EL (cell line): ENCODE measurements at regions not wholly inside any gene's neighbourhood (a gene's known extent, or its start where the extent isn't known, plus 50 kb on each side); places are given as distances from the start of the nearest gene placed in this dataset.
A peak's percentile ranks its signal among the peaks of the same experiment; 100 is the strongest.

Experiments used
- DNase-seq: peaks from one replicate; pipeline ENCODE4 v3.0.0-alpha.2; 2016

- DNase-seq: no peak
These were observed 259.1 kb downstream of the OPA1 start for GRCh38 chr3:193851941-193852674.

DNA sequence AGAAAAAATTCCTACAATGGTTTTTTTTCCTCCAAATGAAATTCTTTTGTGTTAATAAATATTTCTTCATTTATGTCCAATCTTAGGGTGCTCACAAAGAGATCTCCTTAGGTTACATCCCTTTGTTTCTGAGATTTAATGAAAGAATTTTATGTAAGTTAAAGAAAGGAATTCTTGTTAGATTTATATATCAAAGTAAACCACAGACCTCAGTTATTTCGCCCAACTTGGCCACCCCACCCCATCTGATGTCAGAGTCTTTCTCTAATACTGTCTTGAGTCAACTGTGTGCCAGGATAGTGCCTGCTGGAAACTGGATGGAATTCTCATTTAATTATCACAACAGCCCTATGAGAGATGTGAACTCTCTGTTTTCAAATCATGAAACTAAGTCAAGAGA lies 259.9 kb downstream of the OPA1 start:
- no peak for DNase-seq

DNA sequence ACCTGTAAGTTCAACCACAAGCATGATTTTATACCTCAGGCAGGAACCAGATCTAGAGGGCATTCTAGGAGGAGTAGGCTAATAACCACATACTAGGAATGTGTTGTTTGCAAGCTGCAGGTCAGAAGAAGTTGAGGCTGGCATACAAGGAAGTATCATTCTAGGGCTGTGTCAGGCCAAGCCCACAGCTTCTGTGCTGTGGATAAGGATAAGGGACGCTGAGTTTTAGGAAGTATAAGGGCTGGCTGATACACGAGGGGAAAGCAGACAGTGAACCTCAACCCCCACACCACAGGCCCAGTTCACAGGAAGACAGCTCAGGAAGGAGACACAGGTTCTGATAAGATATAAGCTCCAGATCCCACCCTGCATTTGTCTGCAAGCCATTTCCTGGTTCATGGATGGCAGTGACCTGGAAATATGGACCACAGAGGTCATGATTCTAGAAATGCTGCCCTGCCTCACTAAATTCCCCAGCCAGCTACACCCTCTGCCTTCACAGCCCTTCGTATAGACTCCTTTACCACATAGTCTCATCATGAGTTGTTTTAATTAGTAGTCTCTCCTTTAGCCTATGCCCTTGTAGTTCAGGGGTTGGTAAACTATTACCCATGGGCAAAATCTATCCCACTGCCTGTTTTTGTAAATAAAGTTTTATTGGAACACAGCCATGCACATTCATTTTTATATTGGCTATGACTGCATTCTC lies 260.7 kb downstream of the OPA1 start:
- DNase-seq: no peak

- peak; percentile 38 for DNase-seq
These were observed 265.0 kb downstream of the OPA1 start for GRCh38 chr3:193857996-193858395.

DNA sequence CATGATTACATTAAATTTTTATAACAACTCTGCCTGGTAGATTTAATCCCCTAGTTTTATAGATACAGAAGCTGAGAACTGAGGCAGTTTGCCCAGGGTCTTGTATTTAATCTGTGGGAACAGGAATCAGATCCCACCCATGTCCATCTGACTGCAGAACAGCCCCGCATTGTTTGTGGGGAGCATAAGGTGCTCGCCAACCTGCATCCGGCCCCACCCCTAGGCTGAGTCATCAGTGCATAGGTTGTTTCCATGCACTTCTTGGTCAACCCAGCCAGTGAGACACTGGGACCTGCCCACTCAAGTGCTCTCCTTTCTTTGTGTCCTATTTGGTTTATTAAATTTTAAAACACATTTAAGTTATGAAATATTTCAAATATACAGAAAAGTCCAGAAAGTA lies 266.2 kb downstream of the OPA1 start:
- DNase-seq: no peak

GRCh38 chr3:193861012-193861411 lies 268.0 kb downstream of the OPA1 start:
- no peak for DNase-seq

- DNase-seq: no peak
These were observed 269.8 kb downstream of the OPA1 start for GRCh38 chr3:193862843-193863242.

DNA sequence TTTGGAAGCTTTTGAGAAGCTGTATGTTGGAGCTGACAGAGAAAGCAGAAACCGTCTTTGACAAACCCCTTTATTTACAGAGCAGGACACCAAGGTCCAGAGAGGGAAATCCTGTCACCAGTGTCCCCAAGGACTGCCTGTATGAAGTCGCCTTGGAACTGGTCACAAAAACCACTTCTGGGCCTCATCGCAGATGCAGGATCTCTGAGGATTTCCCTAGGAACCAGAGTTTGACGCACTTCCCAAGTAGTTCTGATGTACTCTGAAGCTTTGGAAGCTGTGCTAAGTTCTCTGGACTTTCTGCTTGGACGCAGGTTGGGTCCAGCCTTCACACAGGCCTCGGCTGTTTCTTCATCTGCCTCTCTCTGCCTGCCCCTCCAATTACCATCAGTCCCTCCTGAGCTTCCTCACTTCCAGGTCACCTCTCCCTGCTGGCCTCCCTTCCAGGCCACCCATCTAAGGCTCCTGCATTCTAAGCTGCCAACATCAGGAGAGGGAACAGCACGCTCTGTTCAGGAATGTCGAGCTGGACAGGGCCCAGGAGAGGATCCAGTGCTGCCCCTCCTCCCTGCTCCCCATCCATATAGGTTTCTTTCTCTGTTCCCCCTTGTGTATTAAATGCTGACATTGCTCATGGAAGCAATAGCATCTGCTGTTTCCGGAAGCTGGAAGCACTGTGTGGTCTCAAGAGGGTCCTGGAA lies 270.8 kb downstream of the OPA1 start:
- DNase-seq: no peak

DNA sequence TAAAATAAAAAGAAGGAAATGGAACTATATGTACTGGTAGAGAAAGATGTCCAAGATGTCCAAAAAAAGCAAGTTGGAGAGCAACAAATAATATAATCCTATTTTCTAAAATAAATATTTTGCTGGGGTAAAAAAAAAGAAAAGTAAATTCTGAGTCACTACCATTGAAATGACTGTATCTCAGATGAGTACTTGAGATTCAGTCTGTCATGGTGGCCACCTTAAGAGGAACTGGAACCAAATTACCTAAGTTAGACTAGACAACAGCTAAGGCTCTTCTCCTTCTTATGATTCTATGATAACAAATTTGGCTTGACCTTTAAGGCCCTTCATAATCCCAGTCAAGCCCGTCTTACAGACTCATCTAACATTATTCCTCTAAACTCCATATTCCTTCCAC lies 270.6 kb upstream of the HES1 start:
- DNase-seq: no peak

GRCh38 chr3:193865896-193866480 lies 270.0 kb upstream of the HES1 start:
- DNase-seq: no peak

DNA sequence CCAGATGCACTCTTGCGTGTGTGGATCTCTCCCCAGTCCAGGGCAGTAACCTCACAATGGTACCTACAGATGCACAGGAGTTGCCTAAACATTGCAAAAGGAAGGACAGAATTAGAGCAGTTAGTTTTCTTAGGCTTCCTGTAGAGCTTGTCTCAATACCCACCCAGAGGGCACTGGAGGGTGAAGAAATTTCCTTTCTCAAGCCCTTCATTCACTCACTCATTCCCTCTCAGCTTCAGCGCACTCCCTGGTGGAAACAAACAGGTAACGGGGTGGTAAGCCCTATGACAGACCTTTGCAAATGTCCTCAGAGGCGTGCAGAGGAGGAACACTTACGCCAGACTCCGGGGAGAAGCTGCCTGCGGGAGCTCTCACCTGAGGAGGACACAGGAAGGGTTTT lies 267.4 kb upstream of the HES1 start:
- no peak for DNase-seq

DNA sequence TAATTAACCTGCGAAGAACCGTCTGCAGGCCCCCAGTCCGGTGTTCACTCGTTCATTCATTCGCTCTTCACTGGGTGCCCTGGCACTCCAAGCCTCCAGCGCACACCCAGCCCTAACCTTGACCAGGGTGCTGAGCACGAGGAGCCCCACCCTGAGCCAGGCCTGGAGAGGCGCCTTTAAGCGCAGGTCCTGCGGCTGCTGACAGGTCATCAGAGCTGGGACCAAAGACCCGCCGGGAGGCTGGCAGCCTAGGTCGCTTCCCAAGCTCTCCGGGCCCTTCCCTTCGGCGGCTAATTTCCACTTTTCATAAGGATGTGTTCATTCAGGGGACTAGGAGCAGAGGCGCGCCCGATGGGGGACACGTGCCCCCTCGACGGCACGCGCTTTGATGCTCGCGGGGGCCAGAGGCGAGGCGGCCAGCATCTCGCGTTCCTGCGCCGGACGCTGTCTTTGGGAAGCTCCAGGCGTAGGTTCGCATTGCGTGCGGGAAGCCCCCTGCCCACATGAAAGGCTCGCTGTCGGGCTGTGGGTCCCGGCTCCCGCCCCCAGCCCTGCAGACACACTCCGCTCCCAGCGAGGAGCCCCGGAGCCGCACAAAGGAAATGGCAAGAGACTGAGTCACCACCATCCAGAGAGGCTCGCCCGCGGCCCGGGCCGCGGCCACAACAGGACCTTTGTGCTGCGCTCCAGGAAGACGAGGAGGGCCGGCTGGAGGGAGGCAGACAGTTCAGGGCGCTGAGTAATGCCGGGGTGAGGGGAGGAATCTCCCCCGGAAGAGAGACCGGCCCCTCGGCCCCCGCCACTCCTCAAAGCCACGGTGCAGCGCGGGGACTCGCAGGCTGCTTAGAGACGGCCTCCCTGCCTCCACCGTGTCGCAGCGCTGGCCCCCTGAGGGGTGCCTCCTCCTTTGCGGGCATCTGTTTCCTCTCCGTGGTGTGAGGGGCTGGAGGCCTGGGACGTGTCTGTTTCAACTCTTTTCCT lies 266.4 kb upstream of the HES1 start:
- peak; percentile 93 for DNase-seq

DNA sequence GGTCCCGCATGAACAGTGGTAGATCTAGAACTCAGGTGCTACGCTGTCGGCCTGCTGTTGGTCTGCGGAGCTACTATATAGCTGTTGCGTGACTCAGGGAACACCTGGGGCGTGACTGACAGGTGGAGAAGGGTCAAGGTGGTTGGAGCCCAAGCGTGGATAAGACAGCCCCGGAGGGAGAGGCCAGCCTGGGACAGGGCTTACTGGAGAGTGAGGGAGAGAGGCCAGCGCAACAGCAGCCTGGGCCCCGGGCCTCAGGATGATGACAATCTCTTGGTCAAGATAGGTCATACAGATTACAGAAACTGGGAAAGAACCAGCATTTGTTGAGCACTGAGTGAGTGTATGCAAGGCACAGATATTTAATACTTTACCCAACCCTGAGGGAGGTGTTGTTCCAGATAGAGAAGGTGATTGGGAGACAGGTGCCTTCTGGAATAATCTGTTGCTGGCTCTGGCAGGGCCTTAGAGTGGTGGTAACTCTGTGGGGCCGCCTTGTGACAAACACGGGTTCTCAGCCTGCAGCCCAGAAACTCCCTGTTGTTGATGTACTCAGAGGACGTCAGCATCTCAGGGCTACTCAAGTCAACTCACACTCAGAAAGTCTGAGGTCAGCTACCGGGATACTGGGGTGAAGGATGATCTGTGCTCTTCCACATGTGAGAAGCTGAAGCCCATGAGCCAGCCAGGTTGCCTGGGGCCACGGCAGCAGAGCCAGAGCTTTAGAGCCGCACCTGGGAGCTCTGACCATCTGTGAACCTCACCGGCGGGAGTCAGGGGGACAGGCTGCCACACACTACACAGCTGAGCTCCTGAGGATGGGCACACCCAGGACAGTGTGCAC lies 265.4 kb upstream of the HES1 start:
- peak; percentile 9 for DNase-seq

- no peak for DNase-seq
These were observed 264.8 kb upstream of the HES1 start for GRCh38 chr3:193871220-193871485.

DNA sequence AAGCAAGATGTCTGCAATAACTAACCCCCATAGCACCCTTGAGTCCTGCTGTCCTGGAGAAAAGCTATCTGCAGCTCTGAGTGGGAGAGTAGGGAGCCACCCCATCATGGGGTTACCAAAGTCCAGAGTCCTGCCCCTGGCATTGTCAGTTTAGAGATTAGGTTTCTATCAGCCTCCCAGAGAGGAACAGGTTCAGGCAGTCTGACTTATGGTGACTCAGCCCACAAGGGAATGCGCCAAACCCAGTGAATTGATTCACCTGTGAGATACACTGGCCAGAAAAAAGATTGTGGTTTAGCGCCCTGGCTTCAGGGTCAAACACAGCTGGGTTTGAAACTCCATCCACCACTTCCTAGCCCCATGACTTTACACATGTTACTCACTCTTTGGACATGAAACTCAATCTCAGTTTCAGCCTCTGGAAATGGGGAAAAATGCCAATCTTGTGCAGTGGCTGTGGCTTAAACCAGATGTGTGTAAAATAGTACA lies 263.6 kb upstream of the HES1 start:
- peak; percentile 87 for DNase-seq

DNA sequence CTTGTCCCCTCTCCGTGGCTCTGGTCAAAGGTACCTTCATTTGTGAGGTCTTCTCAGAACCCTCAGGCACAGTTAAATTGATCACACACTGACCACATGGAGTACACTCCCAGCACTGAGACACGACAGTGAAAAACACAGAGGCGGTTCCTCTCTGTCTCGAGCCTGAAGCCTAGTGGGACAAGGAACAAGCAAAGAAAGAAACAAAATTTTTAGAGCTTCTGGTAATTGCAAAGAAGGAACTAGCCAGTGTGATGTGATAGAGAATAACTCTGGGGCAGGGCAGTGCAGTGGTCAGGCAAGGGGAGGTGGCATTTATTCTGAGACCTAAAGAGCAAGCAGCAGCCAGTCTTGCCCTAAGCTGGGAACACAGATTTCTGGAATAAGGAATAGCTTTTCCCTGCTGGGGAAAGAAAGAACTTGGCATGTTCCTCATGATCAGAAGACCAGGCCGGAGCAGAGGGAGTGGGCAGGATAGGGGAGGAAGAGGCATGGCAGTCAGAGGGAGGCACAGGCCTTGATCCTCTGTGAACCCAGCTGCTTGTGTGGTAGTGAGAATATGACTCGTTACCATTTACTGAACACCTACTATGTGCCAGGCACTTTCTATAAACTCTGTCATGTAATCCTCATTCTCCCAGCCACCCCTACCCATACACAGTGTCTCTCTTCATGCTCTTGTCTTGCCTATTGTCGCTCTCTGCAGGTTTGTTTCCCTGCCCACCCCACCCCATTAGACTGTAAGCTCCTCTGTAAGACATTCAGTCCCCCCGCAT lies 262.3 kb upstream of the HES1 start:
- DNase-seq: no peak

DNA sequence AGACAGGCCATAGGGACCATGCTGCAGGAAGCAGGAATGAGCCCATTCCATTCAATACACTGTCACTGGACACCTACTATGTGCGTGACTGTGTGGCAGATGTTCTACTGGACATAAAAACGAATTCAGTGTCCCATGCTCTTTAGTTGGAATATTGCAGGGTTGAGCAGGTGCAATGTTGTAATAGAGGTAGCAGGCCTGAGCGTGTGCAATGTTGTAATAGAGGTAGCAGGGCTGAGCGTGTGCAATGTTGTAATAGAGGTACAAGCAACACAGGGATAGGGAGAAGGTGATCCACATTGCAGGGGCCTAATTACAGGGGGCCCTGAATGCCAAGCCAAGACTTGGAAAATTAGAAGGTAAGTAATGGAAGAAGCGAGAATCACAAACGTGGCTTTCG lies 261.4 kb upstream of the HES1 start:
- DNase-seq: no peak

GRCh38 chr3:193874997-193875593 lies 260.9 kb upstream of the HES1 start:
- no peak for DNase-seq

GRCh38 chr3:193875601-193876321 lies 260.2 kb upstream of the HES1 start:
- no peak for DNase-seq
